CD14-positive monocyte (primary cell): ENCODE measurements at regions not wholly inside any gene's neighbourhood (a gene's known extent, or its start where the extent isn't known, plus 50 kb on each side); places are given as distances from the start of the nearest gene placed in this dataset.
"Not testable (repeated sequence)": the region's sequence is repeated elsewhere in the genome, so short reads cannot be mapped to it uniquely, and the experiment has no call there.

Source experiments
- DNase-seq, 3 donors: peaks; one replicate each; pipeline ENCODE4 v3.0.0-alpha.2; 2011 to 2022
- H2AFZ ChIP-seq: 2 replicates; pipeline ENCODE4 v1.6.0; 2012; ENCODE audit warnings: mild to moderate bottlenecking, low read depth, low read length, inconsistent platforms; ENCODE audit not compliant: insufficient read depth, poor library complexity, severe bottlenecking
- H3K27ac ChIP-seq, 2 donors: 1 replicate in 1 of 2; 2 replicates in 1 of 2; pipeline ENCODE4 v1.5.1; 2012 to 2013; ENCODE audit warnings: low read length in 2 of 2, control low read depth in 1 of 2, inconsistent platforms in 1 of 2, low read depth in 1 of 2, mild to moderate bottlenecking in 1 of 2
- H3K27me3 ChIP-seq, 2 donors: one replicate each; pipeline versions ENCODE4 v1.6.0 to v1.6.1; 2011 to 2013; ENCODE audit warnings: low read length in 2 of 2; ENCODE audit not compliant: control insufficient read depth in 2 of 2, insufficient read depth in 2 of 2
- H3K36me3 ChIP-seq, 2 donors: replicated peaks in 1 of 2; 1 replicate in 1 of 2; 2 replicates in 1 of 2; pipeline versions ENCODE4 v1.5.1 to v1.6.1; 2012 to 2013; ENCODE audit warnings: low read length in 2 of 2, control low read depth in 1 of 2, inconsistent platforms in 1 of 2, mild to moderate bottlenecking in 1 of 2; ENCODE audit not compliant: insufficient read depth in 2 of 2, control insufficient read depth in 1 of 2
- H3K4me1 ChIP-seq, 2 donors: 1 replicate in 1 of 2; 2 replicates in 1 of 2; pipeline versions ENCODE4 v1.5.1 to v1.6.1; 2012 to 2013; ENCODE audit warnings: low read length in 2 of 2, control low read depth in 1 of 2, inconsistent platforms in 1 of 2, mild to moderate bottlenecking in 1 of 2, moderate library complexity in 1 of 2; ENCODE audit not compliant: insufficient read depth in 2 of 2, control insufficient read depth in 1 of 2
- H3K4me2 ChIP-seq: replicated peaks from 2 replicates; pipeline ENCODE3; 2012; ENCODE audit warnings: low read length, moderate library complexity, mild to moderate bottlenecking; ENCODE audit not compliant: poor library complexity, severe bottlenecking; ENCODE audit errors: extremely low read depth
- H3K4me3 ChIP-seq, 3 experiments: fragments of 200-600 bp in 1 of 3; sonication (generic) in 1 of 3; replicated peaks in 1 of 3; 1 replicate in 2 of 3; 2 replicates in 1 of 3; pipeline ENCODE4 v1.5.1; 2011 to 2013; ENCODE audit warnings: low read length in 3 of 3, mild to moderate bottlenecking in 3 of 3, control low read depth in 2 of 3, low read depth in 2 of 3, inconsistent platforms in 1 of 3, moderate library complexity in 1 of 3
- H3K79me2 ChIP-seq: 2 replicates; pipeline ENCODE4 v1.6.0; 2012; ENCODE audit warnings: mild to moderate bottlenecking, control low read depth, inconsistent platforms, low read length, moderate library complexity; ENCODE audit not compliant: insufficient read depth
- H3K9ac ChIP-seq: 2 replicates; pipeline ENCODE4 v1.6.0; 2017; ENCODE audit warnings: low read length, mild to moderate bottlenecking; ENCODE audit not compliant: insufficient read depth, poor library complexity, severe bottlenecking
- H3K9me3 ChIP-seq, 2 donors: replicated peaks in 1 of 2; 1 replicate in 1 of 2; 2 replicates in 1 of 2; pipeline versions ENCODE4 v1.5.1 to v1.6.1; 2012 to 2013; ENCODE audit warnings: low read length in 2 of 2, control low read depth in 1 of 2; ENCODE audit not compliant: control insufficient read depth in 1 of 2, insufficient read depth in 1 of 2
- H4K20me1 ChIP-seq: 2 replicates; pipeline ENCODE4 v1.6.0; 2012; ENCODE audit warnings: mild to moderate bottlenecking, low read length, control low read depth, moderate library complexity; ENCODE audit not compliant: insufficient read depth
- H3K27ac Mint-ChIP-seq, 7 donors: one replicate each; pipeline ENCODE4 v1.8.0; 2020; ENCODE audit warnings: mild to moderate bottlenecking in 7 of 7, mixed read lengths in 7 of 7, moderate library complexity in 6 of 7, inconsistent platforms in 2 of 7
- H3K27me3 Mint-ChIP-seq, 3 donors: one replicate each; pipeline ENCODE4 v1.8.0; 2021 to 2022; ENCODE audit warnings: low read depth in 3 of 3, mild to moderate bottlenecking in 3 of 3, mixed read lengths in 3 of 3, moderate library complexity in 3 of 3, inconsistent platforms in 1 of 3
- H3K36me3 Mint-ChIP-seq, 2 donors: one replicate each; pipeline ENCODE4 v1.8.0; 2020; ENCODE audit warnings: mixed read lengths in 2 of 2, inconsistent platforms in 1 of 2, mild to moderate bottlenecking in 1 of 2
- H3K4me1 Mint-ChIP-seq: one replicate; pipeline ENCODE4 v1.8.0; 2020; ENCODE audit warnings: mild to moderate bottlenecking, mixed read lengths
- H3K4me3 Mint-ChIP-seq, 2 donors: one replicate each; pipeline ENCODE4 v1.8.0; 2020; ENCODE audit warnings: mild to moderate bottlenecking in 2 of 2, mixed read lengths in 2 of 2, moderate library complexity in 1 of 2
- H3K9me3 Mint-ChIP-seq, 7 donors: one replicate each; pipeline ENCODE4 v1.8.0; 2020 to 2022; ENCODE audit warnings: mixed read lengths in 7 of 7, mild to moderate bottlenecking in 6 of 7, moderate library complexity in 6 of 7, inconsistent platforms in 2 of 7
- CTCF ChIP-seq: fragments of 200-600 bp; IDR thresholded peaks from one replicate; pipeline ENCODE4 v1.8.0; 2022; ENCODE audit warnings: antibody characterized with exemption, mild to moderate bottlenecking
- WGBS: methylation state at CpG from one replicate; pipeline ENCODE4 v1.1.5; 2013; ENCODE audit warnings: missing lambda C conversion rate; ENCODE audit not compliant: insufficient coverage; 5-methylcytosine and 5-hydroxymethylcytosine counted together
- intact Hi-C, 2 donors: fragments of 100-400 bp; cut with micrococcal nuclease; formaldehyde crosslinking; loops; one replicate each; pipeline versions ENCODE4 v1.15.0 to v1.15.1; 2023

GRCh38 chr5:91584352-91584751, 201.2 kb upstream of the ARRDC3 start:
- H3K27me3 ChIP-seq = no peaks in the 10 kb centered on the region
- H3K4me3 Mint-ChIP-seq = no peak overlapping the region
- peaks cover 1 to 12% (median 3%) of the 10 kb centered on the region in 7 donors for H3K9me3 Mint-ChIP-seq
- H3K27ac ChIP-seq = no peak overlapping the region
- H3K9ac ChIP-seq = no peak overlapping the region
- no peaks in the 10 kb centered on the region for H4K20me1 ChIP-seq
- peaks cover 0 to 2% (median 1%) of the 10 kb centered on the region in 3 donors for H3K27me3 Mint-ChIP-seq
- no peaks in the 10 kb centered on the region for H3K79me2 ChIP-seq
- H3K9me3 ChIP-seq = no peaks in the 10 kb centered on the region
- H3K4me2 ChIP-seq = no peak overlapping the region
- H3K4me1 ChIP-seq = no peaks in the 10 kb centered on the region
- no peaks in the 10 kb centered on the region for H3K36me3 ChIP-seq
- no peak overlapping the region for H3K27ac Mint-ChIP-seq
- no peak overlapping the region for H2AFZ ChIP-seq
- no CpG with 5 or more reads among the region's 2 CpGs for WGBS
- no peak for DNase-seq
- no peak for TF ChIP-seq CTCF
- H3K36me3 Mint-ChIP-seq = no peaks in the 10 kb centered on the region
- no peak overlapping the region for H3K4me3 ChIP-seq
- no peaks in the 10 kb centered on the region for H3K4me1 Mint-ChIP-seq
- intact Hi-C loops = no loop called here

DNA sequence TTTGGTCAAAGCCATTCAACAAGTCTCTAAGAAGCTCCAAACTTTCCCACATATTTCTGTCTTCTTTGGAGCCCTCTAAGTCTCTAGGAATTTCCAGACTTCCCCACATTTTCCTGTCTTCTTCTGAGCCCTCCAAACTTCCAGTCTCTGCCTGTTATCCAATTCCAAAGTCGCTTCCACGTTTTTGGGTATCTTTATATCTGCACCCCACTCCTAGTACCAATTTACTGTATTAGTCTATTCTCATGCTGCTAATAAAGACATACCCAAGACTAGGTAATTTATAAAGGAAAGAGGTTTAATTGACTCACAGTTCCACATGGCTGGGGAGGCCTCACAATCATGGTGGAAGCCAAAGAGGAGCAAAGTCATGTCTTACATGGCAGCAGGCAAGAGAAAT, 182.9 kb upstream of the ARRDC3 start:
- no CpG with 5 or more reads among the region's 2 CpGs for whole genome bisulfite sequencing
- H3K36me3 ChIP-seq, H3K4me1 ChIP-seq, H3K4me3 ChIP-seq, DNase-seq, H4K20me1 ChIP-seq, intact Hi-C loops, H3K79me2 ChIP-seq, H3K27ac ChIP-seq, H3K4me1 Mint-ChIP-seq, H3K27ac Mint-ChIP-seq, H3K4me3 Mint-ChIP-seq, H3K27me3 ChIP-seq, H3K36me3 Mint-ChIP-seq, H3K27me3 Mint-ChIP-seq, H3K4me2 ChIP-seq, H2AFZ ChIP-seq, H3K9ac ChIP-seq: not testable (repeated sequence)
- peaks cover 15 to 24% of the 10 kb centered on the region in 2 donors for H3K9me3 ChIP-seq
- peaks cover 15 to 34% (median 20%) of the 10 kb centered on the region in 7 donors for H3K9me3 Mint-ChIP-seq
